Nephron (organoid): ENCODE measurements at regions not wholly inside any gene's neighbourhood (a gene's known extent, or its start where the extent isn't known, plus 50 kb on each side); places are given as distances from the start of the nearest gene placed in this dataset.
A peak's percentile ranks its signal among the peaks of the same experiment; 100 is the strongest.

ENCODE experiments used
- H3K27ac Mint-ChIP-seq, 3 experiments: 2 replicates each; pipeline ENCODE4 v1.8.0; 2020; ENCODE audit warnings: mixed read lengths in 3 of 3, mild to moderate bottlenecking in 2 of 3, moderate library complexity in 1 of 3
- H3K27me3 Mint-ChIP-seq: 2 replicates; pipeline ENCODE4 v1.8.0; 2021; ENCODE audit warnings: low read depth, mild to moderate bottlenecking, moderate library complexity, mixed read lengths
- H3K36me3 Mint-ChIP-seq: 2 replicates; pipeline ENCODE4 v1.8.0; 2020; ENCODE audit warnings: low read depth, mixed read lengths
- H3K4me1 Mint-ChIP-seq: 2 replicates; pipeline ENCODE4 v1.8.0; 2020; ENCODE audit warnings: mixed read lengths
- H3K4me3 Mint-ChIP-seq, 3 experiments: 2 replicates each; pipeline ENCODE4 v1.8.0; 2020; ENCODE audit warnings: mild to moderate bottlenecking in 3 of 3, mixed read lengths in 3 of 3, moderate library complexity in 2 of 3
- H3K9me3 Mint-ChIP-seq: 2 replicates; pipeline ENCODE4 v1.8.0; 2020; ENCODE audit warnings: mixed read lengths
- CTCF ChIP-seq, 3 experiments: fragments of 200-600 bp; sonication (generic); IDR thresholded peaks; one replicate each; pipeline ENCODE4 v1.5.0; 2021; ENCODE audit warnings: antibody characterized with exemption in 3 of 3; ENCODE audit not compliant: unreplicated experiment in 3 of 3

- Mint-ChIP-seq H3K27me3 (no peaks in the 10 kb centered on the region), H3K36me3 (no peaks in the 10 kb centered on the region), H3K4me3 (no peak overlapping the region), H3K9me3 (no peaks in the 10 kb centered on the region), H3K4me1 (peaks cover 12% of the 10 kb centered on the region), H3K27ac (no peak overlapping the region)
- no peak for TF ChIP-seq CTCF (IDR thresholded peaks at IDR 0.05; ENCODE audit: unreplicated experiment in 3 of 3)
Measured at GRCh38 chr1:238961790-238962189, 424.6 kb upstream of the CHRM3 start.

- no peaks in the 10 kb centered on the region for H3K27me3 Mint-ChIP-seq
- no peaks in the 10 kb centered on the region for H3K9me3 Mint-ChIP-seq
- H3K4me3 Mint-ChIP-seq = peak overlapping the region in 1 of 3 experiments; percentile 0
- no peak for TF ChIP-seq CTCF (IDR thresholded peaks at IDR 0.05; ENCODE audit: unreplicated experiment in 3 of 3)
- no peaks in the 10 kb centered on the region for H3K36me3 Mint-ChIP-seq
- peaks cover 12% of the 10 kb centered on the region for H3K4me1 Mint-ChIP-seq
- peak overlapping the region in 2 of 3 experiments; percentile 11 to 41 for H3K27ac Mint-ChIP-seq
Measured at GRCh38 chr1:238960071-238960470, 426.3 kb upstream of the CHRM3 start.

- Mint-ChIP-seq H3K9me3 (no peaks in the 10 kb centered on the region), H3K36me3 (no peaks in the 10 kb centered on the region), H3K27ac (no peak overlapping the region), H3K4me1 (peaks cover 11% of the 10 kb centered on the region), H3K4me3 (no peak overlapping the region), H3K27me3 (no peaks in the 10 kb centered on the region)
- no peak for TF ChIP-seq CTCF (IDR thresholded peaks at IDR 0.05; ENCODE audit: unreplicated experiment in 3 of 3)
Measured at GRCh38 chr1:238955934-238956333, 430.4 kb upstream of the CHRM3 start.

- H3K4me3 Mint-ChIP-seq = no peak overlapping the region
- TF ChIP-seq CTCF (IDR thresholded peaks at IDR 0.05; ENCODE audit: unreplicated experiment in 3 of 3) = no peak
- H3K36me3 Mint-ChIP-seq = no peaks in the 10 kb centered on the region
- H3K27me3 Mint-ChIP-seq = no peaks in the 10 kb centered on the region
- no peaks in the 10 kb centered on the region for H3K9me3 Mint-ChIP-seq
- H3K4me1 Mint-ChIP-seq = peaks cover under 1% of the 10 kb centered on the region
- no peak overlapping the region for H3K27ac Mint-ChIP-seq
Measured at GRCh38 chr1:238954865-238955264, 431.5 kb upstream of the CHRM3 start.

GRCh38 chr1:238953448-238954010 is 432.8 kb upstream of the CHRM3 start:
- TF ChIP-seq CTCF (IDR thresholded peaks at IDR 0.05; ENCODE audit: unreplicated experiment in 3 of 3) = peak; percentile 21 to 28 (median 26)
- H3K4me1 Mint-ChIP-seq = no peaks in the 10 kb centered on the region
- no peaks in the 10 kb centered on the region for H3K36me3 Mint-ChIP-seq
- no peak overlapping the region for H3K4me3 Mint-ChIP-seq
- H3K27me3 Mint-ChIP-seq = no peaks in the 10 kb centered on the region
- no peak overlapping the region for H3K27ac Mint-ChIP-seq
- no peaks in the 10 kb centered on the region for H3K9me3 Mint-ChIP-seq

- no peak overlapping the region for H3K27ac Mint-ChIP-seq
- H3K27me3 Mint-ChIP-seq = no peaks in the 10 kb centered on the region
- H3K9me3 Mint-ChIP-seq = no peaks in the 10 kb centered on the region
Measured at GRCh38 chr1:238951809-238952208, 434.6 kb upstream of the CHRM3 start.

More at GRCh38 chr1:238951809-238952208, 434.6 kb upstream of the CHRM3 start:
- H3K4me3 Mint-ChIP-seq = no peak overlapping the region
- TF ChIP-seq CTCF (IDR thresholded peaks at IDR 0.05; ENCODE audit: unreplicated experiment in 3 of 3) = peak; percentile 47 to 70 (median 51)
- no peaks in the 10 kb centered on the region for H3K4me1 Mint-ChIP-seq
- H3K36me3 Mint-ChIP-seq = no peaks in the 10 kb centered on the region
